ENCODE measurements at regions not wholly inside any gene's neighbourhood (a gene's known extent, or its start where the extent isn't known, plus 50 kb on each side); places are given as distances from the start of the nearest gene placed in this dataset.

DNA sequence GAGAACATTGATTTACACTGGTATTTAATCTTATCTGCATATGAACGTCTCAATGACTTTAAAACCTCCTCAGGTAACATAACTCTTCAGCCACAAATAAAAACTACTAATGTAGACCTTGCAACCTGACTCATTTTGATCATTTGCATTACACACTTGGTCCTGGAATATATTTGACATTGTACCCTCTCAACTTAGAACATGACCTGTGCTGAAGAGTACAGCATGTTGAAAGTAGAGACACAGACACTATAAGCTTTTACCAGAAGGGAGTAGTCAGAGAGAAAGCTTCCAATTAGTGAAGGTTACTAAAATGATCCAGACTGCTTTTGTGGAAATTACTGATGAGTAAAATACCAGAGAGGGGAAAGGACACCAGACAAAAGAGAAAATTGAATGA, 390.6 kb upstream of the ANO3 start:
- no peak overlapping the region for H2AFZ ChIP-seq (ENCODE audit: low read depth)
- ChIA-PET POLR2A (no interaction called here), CTCF (no interaction called here)
- no peak overlapping the region for H3K4me3 ChIP-seq (ENCODE audit: low read depth in 2 of 2, low read length in 1 of 2)
- H3K4me1 ChIP-seq (ENCODE audit: control insufficient read depth in 1 of 2, insufficient read depth in 2 of 2, low read depth in 1 of 2, low read length in 1 of 2): peaks cover 0 to 10% of the 10 kb centered on the region in 2 experiments; a peak in 1 of 4 replicates
- no peaks in the 10 kb centered on the region for H3F3A ChIP-seq (replicated peaks; ENCODE audit: insufficient read depth)
- H3K4me2 ChIP-seq: no peak overlapping the region
- no peak overlapping the region for H3K27ac ChIP-seq (ENCODE audit: low read depth in 2 of 2, low read length in 1 of 2)
- H3K36me3 ChIP-seq (replicated peaks in 1 of 2; ENCODE audit: control insufficient read depth in 1 of 2, insufficient read depth in 2 of 2, low read length in 1 of 2): no peaks in the 10 kb centered on the region
- no peaks in the 10 kb centered on the region for H3K79me2 ChIP-seq (ENCODE audit: insufficient read depth)
- no peaks in the 10 kb centered on the region for H3K27me3 ChIP-seq (ENCODE audit: insufficient read depth)
- H3K9me2 ChIP-seq: no peaks in the 10 kb centered on the region
- H3K9ac ChIP-seq: no peak overlapping the region
- WGBS (ENCODE audit: low lambda C conversion rate): 45% methylated on average over 1 of the region's 1 CpG
- no peak for TF ChIP-seq MXI1 (IDR thresholded peaks at IDR 0.05; ENCODE audit: low read depth, low read length)
- TF ChIP-seq SMC3 (IDR thresholded peaks at IDR 0.05; ENCODE audit: low read depth, low read length): no peak
- no peaks in the 10 kb centered on the region for H3K9me3 ChIP-seq
- no peak for DNase-seq
- no peaks in the 10 kb centered on the region for H4K20me1 ChIP-seq (ENCODE audit: insufficient read depth)

DNA sequence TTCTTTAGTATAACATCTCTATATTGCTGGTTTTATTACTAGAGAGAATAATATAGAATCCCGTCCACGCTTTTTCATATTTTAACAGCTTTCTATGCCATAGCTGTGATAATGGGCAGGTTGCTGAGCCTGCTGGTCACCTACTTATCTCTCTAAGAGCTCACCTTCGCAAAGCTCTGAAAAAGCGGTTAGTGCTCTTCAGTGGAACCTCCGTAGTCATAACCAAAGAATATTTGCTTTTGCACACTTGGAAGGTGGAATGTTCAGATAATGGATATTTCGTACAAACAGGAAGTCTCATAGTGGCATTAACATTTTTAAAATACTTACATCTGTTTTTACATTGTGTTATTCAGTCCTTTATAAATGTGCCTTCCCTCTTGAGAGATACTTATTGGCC, 388.9 kb upstream of the ANO3 start:
- H3K36me3 ChIP-seq (replicated peaks in 1 of 2; ENCODE audit: control insufficient read depth in 1 of 2, insufficient read depth in 2 of 2, low read length in 1 of 2): no peaks in the 10 kb centered on the region
- H3K4me3 ChIP-seq (ENCODE audit: low read depth in 2 of 2, low read length in 1 of 2): no peak overlapping the region
- no peaks in the 10 kb centered on the region for H4K20me1 ChIP-seq (ENCODE audit: insufficient read depth)
- WGBS (ENCODE audit: low lambda C conversion rate): 83% methylated on average over 6 of the region's 6 CpGs
- no peak overlapping the region for H2AFZ ChIP-seq (ENCODE audit: low read depth)
- CTCF ChIA-PET: no interaction called here
- no peaks in the 10 kb centered on the region for H3K9me3 ChIP-seq
- no peaks in the 10 kb centered on the region for H3K27me3 ChIP-seq (ENCODE audit: insufficient read depth)
- no peak overlapping the region for H3K4me2 ChIP-seq
- POLR2A ChIA-PET: interaction anchor here (0.5 kb wide), 1 partner anchor 652 kb away, joined by 3 read pairs; no protein-coding TSS in a partner anchor
- H3K9ac ChIP-seq: no peak overlapping the region
- H3K79me2 ChIP-seq (ENCODE audit: insufficient read depth): no peaks in the 10 kb centered on the region
- TF ChIP-seq, protein P1, sequence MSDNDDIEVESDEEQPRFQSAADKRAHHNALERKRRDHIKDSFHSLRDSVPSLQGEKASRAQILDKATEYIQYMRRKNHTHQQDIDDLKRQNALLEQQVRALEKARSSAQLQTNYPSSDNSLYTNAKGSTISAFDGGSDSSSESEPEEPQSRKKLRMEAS (IDR thresholded peaks at IDR 0.05; ENCODE audit: low read depth): no peak
- TF ChIP-seq FOXJ3 (CRISPR knock-in tag; IDR thresholded peaks at IDR 0.05) (no peak), GABPA (IDR thresholded peaks at IDR 0.05; ENCODE audit: low read depth) (no peak), TEAD4 (IDR thresholded peaks at IDR 0.05; ENCODE audit: borderline replicate concordance, insufficient read depth) (no peak), JUND (IDR thresholded peaks at IDR 0.05) (no peak), GATA2 (CRISPR knock-in tag; IDR thresholded peaks at IDR 0.05) (no peak), NFIC (IDR thresholded peaks at IDR 0.05; ENCODE audit: borderline replicate concordance) (no peak), FOXM1 (IDR thresholded peaks at IDR 0.05; ENCODE audit: low read depth) (no peak), YY1 (IDR thresholded peaks at IDR 0.05; ENCODE audit: low read depth) (no peak), CHD2 (IDR thresholded peaks at IDR 0.05; ENCODE audit: low read length, partially characterized antibody) (no peak), SIN3A (IDR thresholded peaks at IDR 0.05; ENCODE audit: borderline replicate concordance, low read depth, low read length) (no peak), ELF1 (IDR thresholded peaks at IDR 0.05) (no peak), RXRA (IDR thresholded peaks at IDR 0.05; ENCODE audit: borderline replicate concordance, low read depth) (no peak), EZH2phosphoT487 (IDR thresholded peaks at IDR 0.05; ENCODE audit: borderline replicate concordance, low read depth) (no peak)
- TF ChIP-seq, protein P2, sequence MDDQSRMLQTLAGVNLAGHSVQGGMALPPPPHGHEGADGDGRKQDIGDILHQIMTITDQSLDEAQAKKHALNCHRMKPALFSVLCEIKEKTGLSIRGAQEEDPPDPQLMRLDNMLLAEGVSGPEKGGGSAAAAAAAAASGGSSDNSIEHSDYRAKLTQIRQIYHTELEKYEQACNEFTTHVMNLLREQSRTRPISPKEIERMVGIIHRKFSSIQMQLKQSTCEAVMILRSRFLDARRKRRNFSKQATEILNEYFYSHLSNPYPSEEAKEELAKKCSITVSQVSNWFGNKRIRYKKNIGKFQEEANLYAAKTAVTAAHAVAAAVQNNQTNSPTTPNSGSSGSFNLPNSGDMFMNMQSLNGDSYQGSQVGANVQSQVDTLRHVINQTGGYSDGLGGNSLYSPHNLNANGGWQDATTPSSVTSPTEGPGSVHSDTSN (IDR thresholded peaks at IDR 0.05): no peak
- TF ChIP-seq, protein P3, sequence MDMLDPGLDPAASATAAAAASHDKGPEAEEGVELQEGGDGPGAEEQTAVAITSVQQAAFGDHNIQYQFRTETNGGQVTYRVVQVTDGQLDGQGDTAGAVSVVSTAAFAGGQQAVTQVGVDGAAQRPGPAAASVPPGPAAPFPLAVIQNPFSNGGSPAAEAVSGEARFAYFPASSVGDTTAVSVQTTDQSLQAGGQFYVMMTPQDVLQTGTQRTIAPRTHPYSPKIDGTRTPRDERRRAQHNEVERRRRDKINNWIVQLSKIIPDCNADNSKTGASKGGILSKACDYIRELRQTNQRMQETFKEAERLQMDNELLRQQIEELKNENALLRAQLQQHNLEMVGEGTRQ (IDR thresholded peaks at IDR 0.05; ENCODE audit: borderline replicate concordance, low read depth, low read length): no peak
- TF ChIP-seq, protein P4, sequence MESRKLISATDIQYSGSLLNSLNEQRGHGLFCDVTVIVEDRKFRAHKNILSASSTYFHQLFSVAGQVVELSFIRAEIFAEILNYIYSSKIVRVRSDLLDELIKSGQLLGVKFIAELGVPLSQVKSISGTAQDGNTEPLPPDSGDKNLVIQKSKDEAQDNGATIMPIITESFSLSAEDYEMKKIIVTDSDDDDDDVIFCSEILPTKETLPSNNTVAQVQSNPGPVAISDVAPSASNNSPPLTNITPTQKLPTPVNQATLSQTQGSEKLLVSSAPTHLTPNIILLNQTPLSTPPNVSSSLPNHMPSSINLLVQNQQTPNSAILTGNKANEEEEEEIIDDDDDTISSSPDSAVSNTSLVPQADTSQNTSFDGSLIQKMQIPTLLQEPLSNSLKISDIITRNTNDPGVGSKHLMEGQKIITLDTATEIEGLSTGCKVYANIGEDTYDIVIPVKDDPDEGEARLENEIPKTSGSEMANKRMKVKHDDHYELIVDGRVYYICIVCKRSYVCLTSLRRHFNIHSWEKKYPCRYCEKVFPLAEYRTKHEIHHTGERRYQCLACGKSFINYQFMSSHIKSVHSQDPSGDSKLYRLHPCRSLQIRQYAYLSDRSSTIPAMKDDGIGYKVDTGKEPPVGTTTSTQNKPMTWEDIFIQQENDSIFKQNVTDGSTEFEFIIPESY (IDR thresholded peaks at IDR 0.05; ENCODE audit: borderline replicate concordance, low read depth): no peak
- TF ChIP-seq, protein P5, sequence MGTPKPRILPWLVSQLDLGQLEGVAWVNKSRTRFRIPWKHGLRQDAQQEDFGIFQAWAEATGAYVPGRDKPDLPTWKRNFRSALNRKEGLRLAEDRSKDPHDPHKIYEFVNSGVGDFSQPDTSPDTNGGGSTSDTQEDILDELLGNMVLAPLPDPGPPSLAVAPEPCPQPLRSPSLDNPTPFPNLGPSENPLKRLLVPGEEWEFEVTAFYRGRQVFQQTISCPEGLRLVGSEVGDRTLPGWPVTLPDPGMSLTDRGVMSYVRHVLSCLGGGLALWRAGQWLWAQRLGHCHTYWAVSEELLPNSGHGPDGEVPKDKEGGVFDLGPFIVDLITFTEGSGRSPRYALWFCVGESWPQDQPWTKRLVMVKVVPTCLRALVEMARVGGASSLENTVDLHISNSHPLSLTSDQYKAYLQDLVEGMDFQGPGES (IDR thresholded peaks at IDR 0.05; ENCODE audit: low read depth, low read length): no peak
- TF ChIP-seq, protein P6, sequence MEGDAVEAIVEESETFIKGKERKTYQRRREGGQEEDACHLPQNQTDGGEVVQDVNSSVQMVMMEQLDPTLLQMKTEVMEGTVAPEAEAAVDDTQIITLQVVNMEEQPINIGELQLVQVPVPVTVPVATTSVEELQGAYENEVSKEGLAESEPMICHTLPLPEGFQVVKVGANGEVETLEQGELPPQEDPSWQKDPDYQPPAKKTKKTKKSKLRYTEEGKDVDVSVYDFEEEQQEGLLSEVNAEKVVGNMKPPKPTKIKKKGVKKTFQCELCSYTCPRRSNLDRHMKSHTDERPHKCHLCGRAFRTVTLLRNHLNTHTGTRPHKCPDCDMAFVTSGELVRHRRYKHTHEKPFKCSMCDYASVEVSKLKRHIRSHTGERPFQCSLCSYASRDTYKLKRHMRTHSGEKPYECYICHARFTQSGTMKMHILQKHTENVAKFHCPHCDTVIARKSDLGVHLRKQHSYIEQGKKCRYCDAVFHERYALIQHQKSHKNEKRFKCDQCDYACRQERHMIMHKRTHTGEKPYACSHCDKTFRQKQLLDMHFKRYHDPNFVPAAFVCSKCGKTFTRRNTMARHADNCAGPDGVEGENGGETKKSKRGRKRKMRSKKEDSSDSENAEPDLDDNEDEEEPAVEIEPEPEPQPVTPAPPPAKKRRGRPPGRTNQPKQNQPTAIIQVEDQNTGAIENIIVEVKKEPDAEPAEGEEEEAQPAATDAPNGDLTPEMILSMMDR (IDR thresholded peaks at IDR 0.05): no peak
- peaks cover 0 to 10% of the 10 kb centered on the region in 2 experiments; a peak in 1 of 4 replicates for H3K4me1 ChIP-seq (ENCODE audit: control insufficient read depth in 1 of 2, insufficient read depth in 2 of 2, low read depth in 1 of 2, low read length in 1 of 2)
- H3K9me2 ChIP-seq: no peaks in the 10 kb centered on the region
- H3K27ac ChIP-seq (ENCODE audit: low read depth in 2 of 2, low read length in 1 of 2): no peak overlapping the region
- DNase-seq: no peak
- no peaks in the 10 kb centered on the region for H3F3A ChIP-seq (replicated peaks; ENCODE audit: insufficient read depth)

Measured in SK-N-SH (cell line).